ENCODE measurements at regions not wholly inside any gene's neighbourhood (a gene's known extent, or its start where the extent isn't known, plus 50 kb on each side); places are given as distances from the start of the nearest gene placed in this dataset.

DNA sequence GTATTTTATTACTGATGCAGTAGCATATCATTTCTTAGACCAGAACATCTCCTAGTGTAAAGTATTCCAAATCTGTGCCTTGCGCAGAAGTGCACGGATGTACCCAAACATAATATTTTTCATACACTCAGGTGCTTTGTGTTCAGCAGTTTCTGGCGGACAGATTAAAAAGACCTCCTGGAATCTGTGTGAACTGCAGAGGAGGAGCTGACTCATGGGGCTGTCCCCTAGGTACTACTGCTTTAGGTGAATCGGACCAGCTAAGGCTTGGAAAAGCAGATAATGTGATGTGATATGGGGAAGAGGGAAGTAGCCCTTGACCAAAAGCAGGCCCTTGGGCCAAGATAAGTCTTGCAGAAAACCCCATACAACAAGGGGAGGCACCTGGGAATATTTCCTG, 310.1 kb downstream of the PLK2 start:
- no peak overlapping the region for H3K27ac ChIP-seq (ENCODE audit: low read depth in 1 of 2, low read length in 2 of 2)
- H3K27me3 ChIP-seq (ENCODE audit: control insufficient read depth in 4 of 4, insufficient read depth in 4 of 4, low read length in 3 of 4): peaks cover 0 to 3% (median 0%) of the 10 kb centered on the region in 4 donors
- H3K9ac ChIP-seq (ENCODE audit: low read depth in 1 of 2, low read length in 2 of 2): no peak overlapping the region
- H3K36me3 ChIP-seq (ENCODE audit: control insufficient read depth in 4 of 4, insufficient read depth in 3 of 4, low read depth in 1 of 4, low read length in 3 of 4): no peaks in the 10 kb centered on the region
- no peak for DNase-seq (ENCODE audit: low spot score)
- TF ChIP-seq HNF4G (IDR thresholded peaks at IDR 0.05): no peak
- TF ChIP-seq FOXA2 (IDR thresholded peaks at IDR 0.05): no peak
- no peak for TF ChIP-seq JUND (IDR thresholded peaks at IDR 0.05)
- TF ChIP-seq, protein P1, sequence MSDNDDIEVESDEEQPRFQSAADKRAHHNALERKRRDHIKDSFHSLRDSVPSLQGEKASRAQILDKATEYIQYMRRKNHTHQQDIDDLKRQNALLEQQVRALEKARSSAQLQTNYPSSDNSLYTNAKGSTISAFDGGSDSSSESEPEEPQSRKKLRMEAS (IDR thresholded peaks at IDR 0.05): no peak
- TF ChIP-seq RXRA (IDR thresholded peaks at IDR 0.05): no peak
- no peak for TF ChIP-seq ATF3 (IDR thresholded peaks at IDR 0.05)
- TF ChIP-seq YY1 (IDR thresholded peaks at IDR 0.05): no peak
- WGBS: 92% methylated on average over 4 of the region's 4 CpGs
- H3K4me1 ChIP-seq (ENCODE audit: control insufficient read depth in 4 of 4, insufficient read depth in 4 of 4, low read length in 3 of 4): no peaks in the 10 kb centered on the region
- no peaks in the 10 kb centered on the region for H3K9me3 ChIP-seq (ENCODE audit: control insufficient read depth in 4 of 4, low read length in 3 of 4)
- H3K4me3 ChIP-seq (ENCODE audit: low read depth in 1 of 3, low read length in 3 of 3): no peak overlapping the region

GRCh38 chr5:58149345-58149744, 310.5 kb downstream of the PLK2 start:
- peaks cover 0 to 3% (median 0%) of the 10 kb centered on the region in 4 donors for H3K27me3 ChIP-seq (ENCODE audit: control insufficient read depth in 4 of 4, insufficient read depth in 4 of 4, low read length in 3 of 4)
- no peak overlapping the region for H3K27ac ChIP-seq (ENCODE audit: low read depth in 1 of 2, low read length in 2 of 2)
- H3K4me3 ChIP-seq (ENCODE audit: low read depth in 1 of 3, low read length in 3 of 3): no peak overlapping the region
- H3K36me3 ChIP-seq (ENCODE audit: control insufficient read depth in 4 of 4, insufficient read depth in 3 of 4, low read depth in 1 of 4, low read length in 3 of 4): no peaks in the 10 kb centered on the region
- TF ChIP-seq RAD21 (IDR thresholded peaks at IDR 0.05): no peak
- no peak for TF ChIP-seq SP1 (IDR thresholded peaks at IDR 0.05)
- TF ChIP-seq YY1 (IDR thresholded peaks at IDR 0.05): no peak
- no peak for TF ChIP-seq NR2F2 (IDR thresholded peaks at IDR 0.05)
- no peak for TF ChIP-seq FOXA2 (IDR thresholded peaks at IDR 0.05)
- TF ChIP-seq EGR1 (IDR thresholded peaks at IDR 0.05; ENCODE audit: low read depth in 2 of 2): no peak
- TF ChIP-seq, protein P2, sequence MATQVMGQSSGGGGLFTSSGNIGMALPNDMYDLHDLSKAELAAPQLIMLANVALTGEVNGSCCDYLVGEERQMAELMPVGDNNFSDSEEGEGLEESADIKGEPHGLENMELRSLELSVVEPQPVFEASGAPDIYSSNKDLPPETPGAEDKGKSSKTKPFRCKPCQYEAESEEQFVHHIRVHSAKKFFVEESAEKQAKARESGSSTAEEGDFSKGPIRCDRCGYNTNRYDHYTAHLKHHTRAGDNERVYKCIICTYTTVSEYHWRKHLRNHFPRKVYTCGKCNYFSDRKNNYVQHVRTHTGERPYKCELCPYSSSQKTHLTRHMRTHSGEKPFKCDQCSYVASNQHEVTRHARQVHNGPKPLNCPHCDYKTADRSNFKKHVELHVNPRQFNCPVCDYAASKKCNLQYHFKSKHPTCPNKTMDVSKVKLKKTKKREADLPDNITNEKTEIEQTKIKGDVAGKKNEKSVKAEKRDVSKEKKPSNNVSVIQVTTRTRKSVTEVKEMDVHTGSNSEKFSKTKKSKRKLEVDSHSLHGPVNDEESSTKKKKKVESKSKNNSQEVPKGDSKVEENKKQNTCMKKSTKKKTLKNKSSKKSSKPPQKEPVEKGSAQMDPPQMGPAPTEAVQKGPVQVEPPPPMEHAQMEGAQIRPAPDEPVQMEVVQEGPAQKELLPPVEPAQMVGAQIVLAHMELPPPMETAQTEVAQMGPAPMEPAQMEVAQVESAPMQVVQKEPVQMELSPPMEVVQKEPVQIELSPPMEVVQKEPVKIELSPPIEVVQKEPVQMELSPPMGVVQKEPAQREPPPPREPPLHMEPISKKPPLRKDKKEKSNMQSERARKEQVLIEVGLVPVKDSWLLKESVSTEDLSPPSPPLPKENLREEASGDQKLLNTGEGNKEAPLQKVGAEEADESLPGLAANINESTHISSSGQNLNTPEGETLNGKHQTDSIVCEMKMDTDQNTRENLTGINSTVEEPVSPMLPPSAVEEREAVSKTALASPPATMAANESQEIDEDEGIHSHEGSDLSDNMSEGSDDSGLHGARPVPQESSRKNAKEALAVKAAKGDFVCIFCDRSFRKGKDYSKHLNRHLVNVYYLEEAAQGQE (IDR thresholded peaks at IDR 0.05): no peak
- no peak for TF ChIP-seq FOXA1 (IDR thresholded peaks at IDR 0.05)
- TF ChIP-seq GABPA (IDR thresholded peaks at IDR 0.05 in 1 of 2, conservative IDR thresholded peaks at IDR 0.05 in 1 of 2): no peak
- TF ChIP-seq, protein P1 (IDR thresholded peaks at IDR 0.05): no peak
- no peak for TF ChIP-seq ZBTB33 (IDR thresholded peaks at IDR 0.05)
- no peak for TF ChIP-seq TAF1 (conservative IDR thresholded peaks at IDR 0.05)
- TF ChIP-seq HNF4A (conservative IDR thresholded peaks at IDR 0.05): no peak
- no peak for TF ChIP-seq JUND (IDR thresholded peaks at IDR 0.05)
- TF ChIP-seq, protein P3, sequence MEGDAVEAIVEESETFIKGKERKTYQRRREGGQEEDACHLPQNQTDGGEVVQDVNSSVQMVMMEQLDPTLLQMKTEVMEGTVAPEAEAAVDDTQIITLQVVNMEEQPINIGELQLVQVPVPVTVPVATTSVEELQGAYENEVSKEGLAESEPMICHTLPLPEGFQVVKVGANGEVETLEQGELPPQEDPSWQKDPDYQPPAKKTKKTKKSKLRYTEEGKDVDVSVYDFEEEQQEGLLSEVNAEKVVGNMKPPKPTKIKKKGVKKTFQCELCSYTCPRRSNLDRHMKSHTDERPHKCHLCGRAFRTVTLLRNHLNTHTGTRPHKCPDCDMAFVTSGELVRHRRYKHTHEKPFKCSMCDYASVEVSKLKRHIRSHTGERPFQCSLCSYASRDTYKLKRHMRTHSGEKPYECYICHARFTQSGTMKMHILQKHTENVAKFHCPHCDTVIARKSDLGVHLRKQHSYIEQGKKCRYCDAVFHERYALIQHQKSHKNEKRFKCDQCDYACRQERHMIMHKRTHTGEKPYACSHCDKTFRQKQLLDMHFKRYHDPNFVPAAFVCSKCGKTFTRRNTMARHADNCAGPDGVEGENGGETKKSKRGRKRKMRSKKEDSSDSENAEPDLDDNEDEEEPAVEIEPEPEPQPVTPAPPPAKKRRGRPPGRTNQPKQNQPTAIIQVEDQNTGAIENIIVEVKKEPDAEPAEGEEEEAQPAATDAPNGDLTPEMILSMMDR (IDR thresholded peaks at IDR 0.05; ENCODE audit: low read depth, low read length, missing input control): no peak
- TF ChIP-seq HNF4G (IDR thresholded peaks at IDR 0.05): no peak
- no peak for TF ChIP-seq ATF3 (IDR thresholded peaks at IDR 0.05)
- no peak for TF ChIP-seq RXRA (IDR thresholded peaks at IDR 0.05)
- no peak overlapping the region for H3K9ac ChIP-seq (ENCODE audit: low read depth in 1 of 2, low read length in 2 of 2)
- 79% methylated on average over 3 of the region's 3 CpGs for WGBS
- no peaks in the 10 kb centered on the region for H3K9me3 ChIP-seq (ENCODE audit: control insufficient read depth in 4 of 4, low read length in 3 of 4)
- H3K4me1 ChIP-seq (ENCODE audit: control insufficient read depth in 4 of 4, insufficient read depth in 4 of 4, low read length in 3 of 4): no peaks in the 10 kb centered on the region
- no peak for DNase-seq (ENCODE audit: low spot score)

Measured in liver (tissue), 8 donors.